ENCODE measurements at regions not wholly inside any gene's neighbourhood (a gene's known extent, or its start where the extent isn't known, plus 50 kb on each side); places are given as distances from the start of the nearest gene placed in this dataset.

GRCh38 chr20:54711071-54711470, 235.7 kb downstream of the DOK5 start:
- Histone ChIP-seq H3K27ac (ENCODE audit: low read length in 2 of 2) (no peak overlapping the region), H3K9me3 (ENCODE audit: control extremely low read depth in 1 of 3, control insufficient read depth in 2 of 3, insufficient read depth in 1 of 3, low read length in 2 of 3) (no peaks in the 10 kb centered on the region), H4K20me1 (ENCODE audit: control insufficient read depth, insufficient read depth, low read length, poor library complexity, severe bottlenecking) (no peaks in the 10 kb centered on the region), H3K27me3 (replicated peaks in 1 of 4; ENCODE audit: control extremely low read depth in 1 of 4, control insufficient read depth in 3 of 4, insufficient read depth in 4 of 4, low read length in 3 of 4) (peaks cover 0 to 1% (median 0%) of the 10 kb centered on the region in 4 experiments), H3K36me3 (replicated peaks in 1 of 2; ENCODE audit: control extremely low read depth in 1 of 2, control insufficient read depth in 1 of 2, extremely low read depth in 1 of 2, insufficient read depth in 2 of 2, low read length in 1 of 2) (no peaks in the 10 kb centered on the region), H3K9ac (ENCODE audit: low read length) (no peak overlapping the region), H3K4me1 (ENCODE audit: control insufficient read depth in 2 of 2, insufficient read depth in 2 of 2, low read length in 2 of 2) (no peaks in the 10 kb centered on the region), H2AFZ (ENCODE audit: insufficient read depth, low read depth, low read length, poor library complexity, severe bottlenecking) (no peak overlapping the region), H3K79me2 (ENCODE audit: control insufficient read depth, insufficient read depth, low read length) (no peaks in the 10 kb centered on the region), H3K4me3 (ENCODE audit: control extremely low read depth in 1 of 5, extremely low read depth in 1 of 5, insufficient read depth in 1 of 5, low read depth in 2 of 5, low read length in 4 of 5) (no peak overlapping the region), H3K4me2 (replicated peaks; ENCODE audit: low read depth, low read length, poor library complexity, severe bottlenecking) (no peak overlapping the region)
- intact Hi-C loops (cut with micrococcal nuclease): no loop called here
- H3K9me3 Mint-ChIP-seq (ENCODE audit: insufficient read depth): no peaks in the 10 kb centered on the region
- TF ChIP-seq CTCF (IDR thresholded peaks at IDR 0.05): no peak
- POLR2A ChIA-PET: no interaction called here
- H3K4me3 Mint-ChIP-seq: no peak overlapping the region
- H3K27ac Mint-ChIP-seq: no peak overlapping the region
- ATAC-seq (ENCODE audit: low read depth): no peak
- no peaks in the 10 kb centered on the region for H3K27me3 Mint-ChIP-seq
- WGBS (ENCODE audit: insufficient coverage): no CpG with 5 or more reads among the region's 4 CpGs
- DNase-seq: no peak
- CTCF ChIA-PET: no interaction called here
- no peaks in the 10 kb centered on the region for H3K4me1 Mint-ChIP-seq

- Mint-ChIP-seq H3K9me3 (ENCODE audit: insufficient read depth) (no peaks in the 10 kb centered on the region), H3K27me3 (no peaks in the 10 kb centered on the region), H3K4me3 (no peak overlapping the region), H3K4me1 (no peaks in the 10 kb centered on the region), H3K27ac (no peak overlapping the region)
- Histone ChIP-seq H4K20me1 (ENCODE audit: control insufficient read depth, insufficient read depth, low read length, poor library complexity, severe bottlenecking) (no peaks in the 10 kb centered on the region), H3K36me3 (replicated peaks in 1 of 2; ENCODE audit: control extremely low read depth in 1 of 2, control insufficient read depth in 1 of 2, extremely low read depth in 1 of 2, insufficient read depth in 2 of 2, low read length in 1 of 2) (no peaks in the 10 kb centered on the region), H3K79me2 (ENCODE audit: control insufficient read depth, insufficient read depth, low read length) (no peaks in the 10 kb centered on the region), H3K4me1 (ENCODE audit: control insufficient read depth in 2 of 2, insufficient read depth in 2 of 2, low read length in 2 of 2) (no peaks in the 10 kb centered on the region), H3K4me3 (ENCODE audit: control extremely low read depth in 1 of 5, extremely low read depth in 1 of 5, insufficient read depth in 1 of 5, low read depth in 2 of 5, low read length in 4 of 5) (no peak overlapping the region), H3K9ac (ENCODE audit: low read length) (no peak overlapping the region), H2AFZ (ENCODE audit: insufficient read depth, low read depth, low read length, poor library complexity, severe bottlenecking) (no peak overlapping the region), H3K9me3 (ENCODE audit: control extremely low read depth in 1 of 3, control insufficient read depth in 2 of 3, insufficient read depth in 1 of 3, low read length in 2 of 3) (no peaks in the 10 kb centered on the region), H3K27ac (ENCODE audit: low read length in 2 of 2) (no peak overlapping the region), H3K4me2 (replicated peaks; ENCODE audit: low read depth, low read length, poor library complexity, severe bottlenecking) (no peak overlapping the region), H3K27me3 (replicated peaks in 1 of 4; ENCODE audit: control extremely low read depth in 1 of 4, control insufficient read depth in 3 of 4, insufficient read depth in 4 of 4, low read length in 3 of 4) (no peaks in the 10 kb centered on the region)
- WGBS (ENCODE audit: insufficient coverage): no CpG with 5 or more reads among the region's 2 CpGs
- ChIA-PET CTCF (no interaction called here), POLR2A (no interaction called here)
- DNase-seq: no peak
- no peak for ATAC-seq (ENCODE audit: low read depth)
- intact Hi-C loops (cut with micrococcal nuclease): no loop called here
- no peak for TF ChIP-seq EZH2 (IDR thresholded peaks at IDR 0.05; ENCODE audit: borderline replicate concordance, insufficient read depth, low read depth, low read length, poor library complexity, severe bottlenecking)
- no peak for TF ChIP-seq CTCF (IDR thresholded peaks at IDR 0.05)
Observed at GRCh38 chr20:54710341-54710740, 234.9 kb downstream of the DOK5 start.
